GM19463 (cell line): ENCODE measurements at regions not wholly inside any gene's neighbourhood (a gene's known extent, or its start where the extent isn't known, plus 50 kb on each side); places are given as distances from the start of the nearest gene placed in this dataset.
"Not testable (repeated sequence)": the region's sequence is repeated elsewhere in the genome, so short reads cannot be mapped to it uniquely, and the experiment has no call there.

Source experiments
- ATAC-seq: cut with Tn5 transposase; IDR thresholded peaks from one replicate; pipeline ENCODE4 v1.9.1; 2021; ENCODE audit warnings: mild to moderate bottlenecking, moderate library complexity; ENCODE audit not compliant: unreplicated experiment

GRCh38 chr4:151519728-151520415 lies 110.9 kb downstream of the FHIP1A start:
- no peak for ATAC-seq

- ATAC-seq, result no peak
Measured at GRCh38 chr4:151522866-151523519, 114.0 kb downstream of the FHIP1A start.

- ATAC-seq, result no peak
Measured at GRCh38 chr4:151524610-151525009, 115.6 kb downstream of the FHIP1A start.

- not testable (repeated sequence) for ATAC-seq
Measured at GRCh38 chr4:151526489-151526888, 117.5 kb downstream of the FHIP1A start.

- no peak for ATAC-seq
Measured at GRCh38 chr4:151527699-151528098, 118.7 kb downstream of the FHIP1A start.

- ATAC-seq, result no peak
Measured at GRCh38 chr4:151529187-151529586, 120.2 kb downstream of the FHIP1A start.

- ATAC-seq, result no peak
Measured at GRCh38 chr4:151530230-151530629, 121.3 kb downstream of the FHIP1A start.

- ATAC-seq, result no peak
Measured at GRCh38 chr4:151530783-151531182, 121.8 kb downstream of the FHIP1A start.

- no peak for ATAC-seq
Measured at GRCh38 chr4:151532001-151532708, 123.2 kb downstream of the FHIP1A start.

GRCh38 chr4:151534195-151534594 lies 125.2 kb downstream of the FHIP1A start:
- no peak for ATAC-seq

- ATAC-seq, result no peak
Measured at GRCh38 chr4:151535366-151535765, 126.4 kb downstream of the FHIP1A start.

- no peak for ATAC-seq
Measured at GRCh38 chr4:151537687-151538086, 128.7 kb downstream of the FHIP1A start.

GRCh38 chr4:151538963-151539362 lies 130.0 kb downstream of the FHIP1A start:
- no peak for ATAC-seq

GRCh38 chr4:151540728-151541388 lies 131.9 kb downstream of the FHIP1A start:
- ATAC-seq, result no peak

GRCh38 chr4:151541389-151542071 lies 132.6 kb downstream of the FHIP1A start:
- ATAC-seq, result no peak

GRCh38 chr4:151548708-151549107 lies 139.7 kb downstream of the FHIP1A start:
- no peak for ATAC-seq

- not testable (repeated sequence) for ATAC-seq
Measured at GRCh38 chr4:151549378-151549777, 140.4 kb downstream of the FHIP1A start.

- ATAC-seq, result no peak
Measured at GRCh38 chr4:151553874-151554273, 144.9 kb downstream of the FHIP1A start.

- ATAC-seq, result no peak
Measured at GRCh38 chr4:151555151-151555945, 146.4 kb downstream of the FHIP1A start.

GRCh38 chr4:151558496-151559113 lies 149.6 kb downstream of the FHIP1A start:
- ATAC-seq, result no peak
